ENCODE measurements at regions not wholly inside any gene's neighbourhood (a gene's known extent, or its start where the extent isn't known, plus 50 kb on each side); places are given as distances from the start of the nearest gene placed in this dataset.

- DNase-seq (ENCODE audit: insufficient read length) (no peak), FAIRE-seq (no peak)
- TF ChIP-seq POLR2AphosphoS5 (IDR thresholded peaks at IDR 0.05; ENCODE audit: low read depth, low read length), result no peak
- no peak for TF ChIP-seq TAF1 (IDR thresholded peaks at IDR 0.05; ENCODE audit: borderline replicate concordance, low read depth, low read length)
- no peak for TF ChIP-seq POLR2A (IDR thresholded peaks at IDR 0.05; ENCODE audit: low read depth, low read length)
Measured at GRCh38 chr1:213397638-213398037, 346.6 kb downstream of the RPS6KC1 start.

DNA sequence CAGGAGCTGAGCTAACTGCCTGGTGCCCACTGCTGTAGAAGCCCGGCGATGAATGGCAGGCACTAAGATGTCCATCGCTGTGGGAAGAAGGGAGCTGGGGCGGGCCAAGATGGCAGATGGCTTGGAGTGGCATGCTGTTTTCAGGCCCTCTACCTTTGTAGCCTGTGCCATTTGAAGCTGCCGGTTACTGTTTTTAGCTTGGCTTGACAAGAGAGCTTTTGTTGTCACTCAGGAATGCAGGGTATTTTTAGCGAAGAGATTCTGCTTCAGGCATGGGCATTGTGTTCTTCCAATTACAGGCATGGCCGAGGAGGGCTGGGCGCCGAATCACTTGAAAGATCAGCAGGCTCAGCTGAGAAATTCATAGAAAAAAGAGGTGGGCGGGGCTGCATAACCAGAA lies 348.7 kb downstream of the RPS6KC1 start:
- FAIRE-seq (no peak), DNase-seq (ENCODE audit: insufficient read length) (no peak)
- TF ChIP-seq POLR2A (IDR thresholded peaks at IDR 0.05; ENCODE audit: low read depth, low read length), result no peak
- TF ChIP-seq POLR2AphosphoS5 (IDR thresholded peaks at IDR 0.05; ENCODE audit: low read depth, low read length), result no peak
- TF ChIP-seq TAF1 (IDR thresholded peaks at IDR 0.05; ENCODE audit: borderline replicate concordance, low read depth, low read length), result no peak

GRCh38 chr1:213409208-213409631 lies 358.2 kb downstream of the RPS6KC1 start:
- TF ChIP-seq POLR2AphosphoS5 (IDR thresholded peaks at IDR 0.05; ENCODE audit: low read depth, low read length), result no peak
- no peak for TF ChIP-seq POLR2A (IDR thresholded peaks at IDR 0.05; ENCODE audit: low read depth, low read length)
- TF ChIP-seq TAF1 (IDR thresholded peaks at IDR 0.05; ENCODE audit: borderline replicate concordance, low read depth, low read length), result no peak
- DNase-seq (ENCODE audit: insufficient read length) (no peak), FAIRE-seq (no peak)

DNA sequence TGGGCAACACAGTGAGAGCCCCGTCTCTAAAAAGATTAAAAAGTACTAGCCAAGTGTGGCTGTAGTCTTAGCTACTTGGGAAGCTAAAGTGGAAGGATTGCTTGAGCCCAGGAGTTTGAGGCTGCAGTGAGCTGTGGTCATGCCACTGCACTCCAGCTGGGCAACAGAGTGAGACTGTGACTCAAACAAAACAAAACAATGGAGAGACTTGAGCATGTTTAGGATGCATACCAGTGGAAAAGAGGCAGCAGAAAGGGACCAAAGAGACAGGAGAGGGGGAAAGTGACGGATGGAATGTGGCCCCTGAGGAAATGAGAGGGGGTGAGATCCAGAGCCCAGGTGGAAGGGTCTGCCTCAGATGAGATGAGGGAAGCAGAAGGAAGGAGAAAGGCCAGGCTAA lies 358.9 kb downstream of the RPS6KC1 start:
- TF ChIP-seq POLR2AphosphoS5 (IDR thresholded peaks at IDR 0.05; ENCODE audit: low read depth, low read length) (no peak), TAF1 (IDR thresholded peaks at IDR 0.05; ENCODE audit: borderline replicate concordance, low read depth, low read length) (no peak), POLR2A (IDR thresholded peaks at IDR 0.05; ENCODE audit: low read depth, low read length) (no peak)
- DNase-seq (ENCODE audit: insufficient read length), result no peak
- FAIRE-seq, result no peak

DNA sequence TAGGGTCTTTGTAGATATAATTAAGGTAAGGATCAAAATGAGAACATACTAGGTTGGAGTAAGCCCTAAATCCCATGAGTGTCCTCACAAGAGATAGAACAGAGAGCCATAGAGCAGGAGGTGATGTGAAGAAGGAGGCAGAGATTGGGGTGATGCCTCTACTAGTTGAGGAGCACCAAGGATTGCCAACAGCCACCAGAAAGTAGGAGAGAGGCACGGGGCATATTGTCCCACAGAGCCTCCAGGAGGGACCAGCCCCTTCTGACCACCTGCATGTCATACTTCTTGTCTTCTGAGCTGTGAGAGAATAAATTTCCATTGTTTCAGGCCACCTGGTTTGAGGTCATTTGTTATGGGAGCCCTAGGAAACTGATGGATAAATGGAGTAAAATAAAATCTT lies 363.3 kb downstream of the RPS6KC1 start:
- TF ChIP-seq POLR2AphosphoS5 (IDR thresholded peaks at IDR 0.05; ENCODE audit: low read depth, low read length) (no peak), POLR2A (IDR thresholded peaks at IDR 0.05; ENCODE audit: low read depth, low read length) (no peak), TAF1 (IDR thresholded peaks at IDR 0.05; ENCODE audit: borderline replicate concordance, low read depth, low read length) (no peak)
- no peak for FAIRE-seq
- no peak for DNase-seq (ENCODE audit: insufficient read length)

DNA sequence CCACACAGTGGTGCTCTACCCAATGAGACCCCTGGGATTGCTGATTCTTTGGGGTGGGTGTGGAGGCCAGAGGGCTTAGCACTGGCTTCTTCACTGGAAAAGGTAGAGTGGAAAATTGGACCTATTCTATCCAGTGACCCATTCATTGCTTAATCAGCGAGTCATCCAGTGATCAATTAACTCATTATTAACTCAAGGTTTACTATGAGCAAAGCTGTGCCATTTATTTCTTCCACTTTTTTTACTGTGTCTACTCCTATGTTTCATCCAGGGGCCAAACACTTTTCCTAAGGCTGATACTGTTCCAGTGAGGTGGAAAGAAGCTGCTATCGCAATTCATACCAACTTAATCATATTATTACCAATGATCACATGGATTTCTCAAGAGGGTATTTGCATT lies 363.9 kb downstream of the RPS6KC1 start:
- no peak for FAIRE-seq

DNA sequence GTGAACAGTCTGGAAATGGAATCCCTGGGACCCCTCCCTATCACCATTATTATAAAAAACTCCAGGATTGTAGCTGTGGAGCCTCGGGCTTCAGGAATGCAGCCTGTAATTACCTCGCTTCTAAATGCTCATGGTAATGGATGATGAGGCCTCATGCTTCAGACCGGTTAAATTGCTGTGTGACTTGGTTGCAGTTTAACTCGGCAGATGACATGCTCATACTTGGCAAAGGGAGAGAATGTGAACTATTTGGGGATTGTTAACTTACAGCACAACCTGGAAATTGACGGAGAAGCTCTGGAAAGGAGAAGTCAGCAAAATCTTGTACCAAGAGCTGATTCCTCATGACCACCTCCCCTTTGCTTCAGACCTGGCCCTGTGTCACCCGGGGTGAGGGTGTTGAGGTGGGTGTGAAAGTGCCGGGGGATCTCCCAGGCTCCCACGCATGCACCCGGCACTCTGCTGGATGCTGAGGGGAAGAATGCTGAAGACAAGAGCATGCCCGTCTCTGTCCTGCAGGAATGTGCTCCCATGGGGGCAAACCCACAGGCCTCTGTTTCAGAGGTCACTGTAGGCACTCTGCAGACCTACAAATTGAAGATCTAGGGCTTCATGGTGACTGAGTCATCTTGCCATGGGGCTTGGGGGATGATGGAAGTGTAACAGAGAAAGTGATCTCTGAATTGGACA lies 364.8 kb downstream of the RPS6KC1 start:
- TF ChIP-seq TAF1 (IDR thresholded peaks at IDR 0.05; ENCODE audit: borderline replicate concordance, low read depth, low read length) (no peak), POLR2AphosphoS5 (IDR thresholded peaks at IDR 0.05; ENCODE audit: low read depth, low read length) (no peak), POLR2A (IDR thresholded peaks at IDR 0.05; ENCODE audit: low read depth, low read length) (no peak)
- FAIRE-seq (no peak), DNase-seq (ENCODE audit: insufficient read length) (no peak)

More for the DNA sequence above, 363.9 kb downstream of the RPS6KC1 start:
- no peak for DNase-seq (ENCODE audit: insufficient read length)
- no peak for TF ChIP-seq TAF1 (IDR thresholded peaks at IDR 0.05; ENCODE audit: borderline replicate concordance, low read depth, low read length)
- no peak for TF ChIP-seq POLR2A (IDR thresholded peaks at IDR 0.05; ENCODE audit: low read depth, low read length)
- TF ChIP-seq POLR2AphosphoS5 (IDR thresholded peaks at IDR 0.05; ENCODE audit: low read depth, low read length), result no peak

- FAIRE-seq (no peak), DNase-seq (ENCODE audit: insufficient read length) (no peak)
- TF ChIP-seq TAF1 (IDR thresholded peaks at IDR 0.05; ENCODE audit: borderline replicate concordance, low read depth, low read length), result no peak
- TF ChIP-seq POLR2AphosphoS5 (IDR thresholded peaks at IDR 0.05; ENCODE audit: low read depth, low read length), result no peak
- TF ChIP-seq POLR2A (IDR thresholded peaks at IDR 0.05; ENCODE audit: low read depth, low read length), result no peak
Measured at GRCh38 chr1:213416461-213417224, 365.6 kb downstream of the RPS6KC1 start.

DNA sequence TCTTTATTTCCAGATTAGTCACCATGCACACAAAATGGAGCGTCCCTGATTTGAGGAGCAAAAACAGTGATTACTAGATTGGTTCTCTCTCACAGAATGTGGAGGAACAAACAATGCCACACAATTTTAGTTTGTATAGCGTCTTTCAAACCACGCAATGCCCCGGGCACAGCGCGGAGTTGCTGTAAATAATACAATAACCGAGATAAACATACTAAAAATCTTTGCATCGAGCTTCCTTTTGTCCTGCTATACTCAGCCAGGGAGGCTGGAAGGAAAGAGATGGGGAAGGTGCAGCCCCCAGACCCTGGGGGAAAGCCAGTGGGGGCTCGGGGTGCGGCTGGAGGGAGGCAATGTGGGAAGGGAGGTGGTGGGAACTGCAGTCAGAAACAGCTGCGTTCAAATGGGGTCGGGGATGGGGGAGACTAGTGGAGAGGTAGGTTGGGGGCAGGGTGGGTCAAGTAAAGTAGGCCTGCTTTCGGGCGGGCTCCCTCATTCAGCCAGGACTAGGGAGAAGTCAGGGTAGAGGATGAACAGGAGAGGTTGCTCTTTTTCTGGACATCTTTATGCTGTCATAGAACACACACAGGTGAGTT lies 366.3 kb downstream of the RPS6KC1 start:
- FAIRE-seq (no peak), DNase-seq (ENCODE audit: insufficient read length) (no peak)
- no peak for TF ChIP-seq TAF1 (IDR thresholded peaks at IDR 0.05; ENCODE audit: borderline replicate concordance, low read depth, low read length)
- no peak for TF ChIP-seq POLR2A (IDR thresholded peaks at IDR 0.05; ENCODE audit: low read depth, low read length)
- no peak for TF ChIP-seq POLR2AphosphoS5 (IDR thresholded peaks at IDR 0.05; ENCODE audit: low read depth, low read length)

DNA sequence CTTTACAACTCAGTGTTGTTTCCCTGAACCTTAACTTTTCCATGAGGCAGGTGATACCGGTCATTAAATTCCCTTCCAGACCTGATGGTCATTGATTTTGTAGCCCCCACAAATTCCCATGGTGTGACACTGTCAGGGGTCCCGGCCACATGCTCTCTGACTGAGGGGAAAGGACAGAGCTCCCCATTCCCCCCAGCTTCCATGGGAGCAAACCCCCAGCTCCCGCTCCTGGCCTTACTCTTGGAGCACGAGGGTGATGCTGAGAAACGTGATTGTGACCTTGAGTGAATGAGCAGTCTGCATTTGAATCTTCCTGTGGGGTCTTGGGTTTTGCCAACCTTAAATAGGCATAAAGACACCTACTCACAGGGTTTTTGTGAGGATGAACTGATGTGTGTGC lies 366.8 kb downstream of the RPS6KC1 start:
- DNase-seq (ENCODE audit: insufficient read length) (no peak), FAIRE-seq (no peak)
- TF ChIP-seq TAF1 (IDR thresholded peaks at IDR 0.05; ENCODE audit: borderline replicate concordance, low read depth, low read length) (no peak), POLR2A (IDR thresholded peaks at IDR 0.05; ENCODE audit: low read depth, low read length) (no peak), POLR2AphosphoS5 (IDR thresholded peaks at IDR 0.05; ENCODE audit: low read depth, low read length) (no peak)

DNA sequence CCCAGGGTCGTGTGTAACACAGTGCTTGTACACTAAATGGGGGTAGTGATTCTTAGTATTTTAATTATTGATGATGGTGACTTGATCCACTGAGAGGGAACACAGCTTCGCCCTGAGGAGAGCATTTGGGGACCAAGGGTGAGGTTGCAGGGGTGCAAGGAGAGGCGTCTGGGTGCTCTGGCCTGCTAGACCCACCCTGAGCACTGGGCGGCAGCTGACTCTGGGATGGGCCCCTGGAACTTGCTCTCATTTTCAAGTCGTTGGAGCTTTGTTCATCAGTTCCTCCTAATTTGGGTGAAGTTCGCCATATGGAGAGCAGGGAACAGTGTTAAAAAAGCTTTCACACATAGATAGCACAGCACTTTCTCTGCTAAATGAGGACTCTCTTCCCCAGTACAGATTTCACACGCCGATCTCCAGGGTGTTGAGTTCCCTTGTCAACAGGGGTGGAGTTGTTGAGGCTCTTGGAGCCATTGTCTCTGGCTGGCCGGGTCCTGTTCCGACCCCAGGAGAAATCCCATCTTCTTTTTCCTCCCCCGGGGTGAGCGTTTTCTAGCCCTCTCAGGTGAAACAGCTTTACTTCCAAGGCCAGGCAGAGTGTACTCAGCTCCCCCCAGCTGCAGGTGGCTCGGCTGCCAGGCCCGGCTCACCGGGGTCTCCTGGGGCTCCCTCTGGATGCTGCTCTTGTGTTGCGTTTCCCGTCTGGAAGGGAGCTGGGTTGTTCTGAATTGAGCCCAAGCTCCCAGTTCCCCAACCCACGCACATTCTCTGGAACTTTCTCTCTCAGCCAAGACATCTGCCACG lies 367.4 kb downstream of the RPS6KC1 start:
- DNase-seq (ENCODE audit: insufficient read length) (no peak), FAIRE-seq (no peak)
- TF ChIP-seq POLR2A (IDR thresholded peaks at IDR 0.05; ENCODE audit: low read depth, low read length) (no peak), TAF1 (IDR thresholded peaks at IDR 0.05; ENCODE audit: borderline replicate concordance, low read depth, low read length) (no peak), POLR2AphosphoS5 (IDR thresholded peaks at IDR 0.05; ENCODE audit: low read depth, low read length) (no peak)

Measured in GM12892 (cell line).